ENCODE measurements at regions not wholly inside any gene's neighbourhood (a gene's known extent, or its start where the extent isn't known, plus 50 kb on each side); places are given as distances from the start of the nearest gene placed in this dataset.

DNA sequence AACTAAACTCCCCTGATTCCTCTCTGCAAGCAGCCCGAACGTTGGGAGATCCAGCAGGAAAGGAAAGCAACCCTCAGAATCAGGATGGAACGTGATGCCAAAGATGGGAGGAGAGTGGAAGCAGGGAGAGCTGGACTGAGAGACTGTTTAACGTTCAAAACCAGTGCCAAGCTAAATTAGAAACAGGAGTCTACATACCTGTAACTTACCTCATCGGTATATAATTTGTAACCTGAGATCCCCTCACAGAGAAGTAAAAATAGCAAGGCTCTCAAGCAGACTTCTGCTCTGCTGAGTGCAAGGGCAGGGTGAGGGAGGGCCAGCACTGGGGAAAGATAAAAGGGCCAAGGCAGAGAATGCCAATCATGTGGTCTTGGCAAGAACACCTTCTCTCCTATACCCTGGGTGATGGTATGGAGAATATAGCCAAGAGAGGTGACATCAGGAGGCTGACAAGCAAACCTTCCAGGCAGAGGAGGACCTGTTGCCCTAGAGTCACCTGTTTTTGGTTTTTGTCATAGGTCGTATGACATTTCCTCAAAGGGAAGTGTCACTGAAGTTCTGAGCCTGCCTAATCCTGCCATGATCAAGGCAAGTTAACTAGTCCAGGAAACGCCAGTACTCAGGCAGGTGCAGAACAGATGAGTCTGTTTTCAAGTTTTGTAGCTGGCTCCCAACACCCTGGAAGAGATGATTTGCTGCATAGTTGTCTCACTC is 472.0 kb downstream of the NFIB start:
- TF ChIP-seq CTCF (IDR thresholded peaks at IDR 0.05) (no peak), ZFX (IDR thresholded peaks at IDR 0.05; ENCODE audit: borderline replicate concordance) (no peak)
- H3K27ac ChIP-seq: peak overlapping the region; percentile 40

DNA sequence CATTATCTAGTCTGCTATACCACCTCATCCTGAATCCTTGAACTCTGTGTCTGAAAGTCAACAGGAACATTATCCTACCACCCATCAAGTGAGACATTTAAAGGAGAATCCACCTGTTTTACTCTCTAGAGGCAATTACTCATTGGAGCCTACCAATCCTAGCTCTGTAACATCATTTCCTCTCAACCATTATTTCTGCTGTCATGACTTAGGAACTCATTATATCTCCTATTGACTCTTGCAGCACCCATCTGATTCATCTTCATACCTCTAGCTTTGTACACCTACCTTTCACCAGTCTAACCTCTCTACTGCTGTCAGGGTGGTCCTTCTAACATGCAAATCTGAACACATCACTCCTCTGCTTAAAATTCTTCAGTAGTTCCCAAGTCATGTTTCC is 481.5 kb downstream of the NFIB start:
- TF ChIP-seq CTCF (IDR thresholded peaks at IDR 0.05) (no peak), ZFX (IDR thresholded peaks at IDR 0.05; ENCODE audit: borderline replicate concordance) (no peak)
- H3K27ac ChIP-seq: no peak overlapping the region

DNA sequence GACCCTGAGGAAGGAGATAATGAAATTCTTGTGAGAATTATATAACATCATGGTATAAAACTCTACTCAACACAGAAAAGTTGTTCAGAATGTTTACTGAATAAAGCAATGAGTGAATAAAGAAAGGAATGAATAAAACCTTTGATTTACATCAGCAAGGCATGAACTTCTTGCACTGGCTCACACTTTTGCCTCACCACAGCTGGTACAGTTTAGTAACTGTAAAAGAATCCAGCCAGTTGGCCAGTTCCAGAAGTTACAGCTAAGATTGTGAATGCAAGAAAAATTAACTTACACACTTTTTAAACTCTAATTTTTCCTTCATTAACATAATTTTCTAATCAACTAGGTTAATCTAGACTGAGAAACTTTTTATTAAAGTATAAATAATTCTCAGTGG is 490.9 kb downstream of the NFIB start:
- TF ChIP-seq ZFX (IDR thresholded peaks at IDR 0.05; ENCODE audit: borderline replicate concordance): no peak
- no peak for TF ChIP-seq CTCF (IDR thresholded peaks at IDR 0.05)

DNA sequence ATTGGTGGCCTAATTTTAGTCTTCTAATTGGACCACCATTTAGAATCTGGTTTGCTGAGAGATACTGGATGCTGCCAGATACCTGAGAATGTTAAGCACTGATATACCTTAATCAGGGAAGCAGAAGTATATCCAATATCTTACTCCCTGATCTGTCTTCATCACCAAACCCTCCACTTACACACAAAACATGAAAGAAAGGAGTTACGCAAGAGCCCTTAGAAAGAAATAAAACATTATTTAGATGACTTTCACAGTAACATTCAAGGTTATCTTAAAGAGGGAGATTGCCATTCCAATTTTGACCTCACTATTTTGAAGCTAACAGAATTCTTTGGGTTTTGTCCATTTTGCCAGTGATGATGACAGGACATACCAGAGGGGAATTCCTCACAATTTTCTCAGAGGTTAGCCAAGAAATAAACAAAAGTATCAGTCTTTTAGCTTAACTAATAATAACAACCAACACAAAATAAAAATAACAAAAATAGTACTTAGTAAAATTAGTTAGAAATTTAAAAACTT is 496.1 kb downstream of the NFIB start:
- no peak overlapping the region for H3K27ac ChIP-seq

More for the DNA sequence above, 490.9 kb downstream of the NFIB start:
- no peak overlapping the region for H3K27ac ChIP-seq

GRCh38 chr9:13816837-13817236 is 497.1 kb downstream of the NFIB start:
- H3K27ac ChIP-seq: no peak overlapping the region
- no peak for TF ChIP-seq CTCF (IDR thresholded peaks at IDR 0.05)
- TF ChIP-seq ZFX (IDR thresholded peaks at IDR 0.05; ENCODE audit: borderline replicate concordance): no peak

More for the DNA sequence above, 496.1 kb downstream of the NFIB start:
- TF ChIP-seq CTCF (IDR thresholded peaks at IDR 0.05) (no peak), ZFX (IDR thresholded peaks at IDR 0.05; ENCODE audit: borderline replicate concordance) (no peak)

GRCh38 chr9:13814647-13815400 is 499.1 kb downstream of the NFIB start:
- no peak for TF ChIP-seq CTCF (IDR thresholded peaks at IDR 0.05)
- TF ChIP-seq ZFX (IDR thresholded peaks at IDR 0.05; ENCODE audit: borderline replicate concordance): no peak
- H3K27ac ChIP-seq: no peak overlapping the region

- no peak overlapping the region for H3K27ac ChIP-seq
- TF ChIP-seq ZFX (IDR thresholded peaks at IDR 0.05; ENCODE audit: borderline replicate concordance) (no peak), CTCF (IDR thresholded peaks at IDR 0.05) (no peak)
These were observed 502.1 kb downstream of the NFIB start for GRCh38 chr9:13811876-13812275.
